Activated B cell treated with CpG ODN at 0.5 μM for 24 hours (primary cell): ENCODE measurements at regions not wholly inside any gene's neighbourhood (a gene's known extent, or its start where the extent isn't known, plus 50 kb on each side); places are given as distances from the start of the nearest gene placed in this dataset.

Source experiments
- ATAC-seq: fragments of 200-7000 bp; cut with Tn5 transposase; one replicate; pipeline ENCODE4 v1.10.0; 2021; ENCODE audit warnings: low read depth, mild to moderate bottlenecking, moderate library complexity
- CTCF ChIA-PET: fragments of 350-600 bp; sonication (Branson Sonifier 250); formaldehyde crosslinking; loops from one replicate; lab custom pipeline; 2021; ENCODE audit warnings: antibody characterized with exemption; lab: Charles Lee
- POLR2A ChIA-PET: fragments of 350-600 bp; sonication (Branson Sonifier 250); formaldehyde crosslinking; loops from one replicate; lab custom pipeline; 2021; ENCODE audit warnings: antibody characterized with exemption; lab: Charles Lee
- DNase-seq: peaks from one replicate; pipeline ENCODE4 v3.0.0; 2022
- H3K27ac Mint-ChIP-seq: one replicate; pipeline ENCODE4 v1.8.0; 2020; ENCODE audit warnings: mixed read lengths
- H3K27me3 Mint-ChIP-seq: one replicate; pipeline ENCODE4 v1.8.0; 2021; ENCODE audit warnings: mixed read lengths
- H3K36me3 Mint-ChIP-seq: one replicate; pipeline ENCODE4 v1.8.0; 2021; ENCODE audit warnings: low read depth, mixed read lengths
- H3K4me1 Mint-ChIP-seq: one replicate; pipeline ENCODE4 v1.8.0; 2021; ENCODE audit warnings: mixed read lengths
- H3K4me3 Mint-ChIP-seq: one replicate; pipeline ENCODE4 v1.8.0; 2020; ENCODE audit warnings: mild to moderate bottlenecking, mixed read lengths
- H3K9me3 Mint-ChIP-seq: one replicate; pipeline ENCODE4 v1.8.0; 2020; ENCODE audit warnings: mixed read lengths
- intact Hi-C: fragments of 100-400 bp; cut with micrococcal nuclease; formaldehyde crosslinking; loops from one replicate; pipeline ENCODE4 v1.15.1; 2024
- TF ChIP-seq, protein P1 (sequence below): fragments of 200-600 bp; IDR thresholded peaks from one replicate; pipeline ENCODE4 v1.8.0; 2022; ENCODE audit warnings: antibody characterized with exemption, mild to moderate bottlenecking

DNA sequence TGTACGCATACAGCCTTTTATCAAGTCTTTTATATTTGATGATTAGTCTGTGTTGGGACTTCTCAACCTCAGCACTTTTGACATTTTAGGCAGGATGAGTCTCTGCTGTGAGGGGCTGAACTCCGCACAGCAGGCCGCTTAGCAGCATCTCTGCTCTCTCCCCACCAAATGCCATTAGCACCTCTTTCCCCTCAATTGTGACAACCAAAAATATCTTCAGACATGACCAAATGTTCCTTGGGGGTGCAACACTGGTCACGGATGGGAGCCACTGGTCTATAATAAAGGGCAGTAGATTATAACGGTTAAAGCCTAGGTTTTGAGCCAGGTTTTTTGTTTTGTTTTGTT is 109.7 kb upstream of the LRIG1 start:
- intact Hi-C loops, result no loop called here
- CTCF ChIA-PET, result no interaction called here
- Mint-ChIP-seq H3K9me3 (peaks cover 1% of the 10 kb centered on the region), H3K27ac (no peak overlapping the region), H3K4me3 (no peak overlapping the region), H3K27me3 (peaks cover 31% of the 10 kb centered on the region), H3K4me1 (no peaks in the 10 kb centered on the region), H3K36me3 (no peaks in the 10 kb centered on the region)
- TF ChIP-seq, protein P1, sequence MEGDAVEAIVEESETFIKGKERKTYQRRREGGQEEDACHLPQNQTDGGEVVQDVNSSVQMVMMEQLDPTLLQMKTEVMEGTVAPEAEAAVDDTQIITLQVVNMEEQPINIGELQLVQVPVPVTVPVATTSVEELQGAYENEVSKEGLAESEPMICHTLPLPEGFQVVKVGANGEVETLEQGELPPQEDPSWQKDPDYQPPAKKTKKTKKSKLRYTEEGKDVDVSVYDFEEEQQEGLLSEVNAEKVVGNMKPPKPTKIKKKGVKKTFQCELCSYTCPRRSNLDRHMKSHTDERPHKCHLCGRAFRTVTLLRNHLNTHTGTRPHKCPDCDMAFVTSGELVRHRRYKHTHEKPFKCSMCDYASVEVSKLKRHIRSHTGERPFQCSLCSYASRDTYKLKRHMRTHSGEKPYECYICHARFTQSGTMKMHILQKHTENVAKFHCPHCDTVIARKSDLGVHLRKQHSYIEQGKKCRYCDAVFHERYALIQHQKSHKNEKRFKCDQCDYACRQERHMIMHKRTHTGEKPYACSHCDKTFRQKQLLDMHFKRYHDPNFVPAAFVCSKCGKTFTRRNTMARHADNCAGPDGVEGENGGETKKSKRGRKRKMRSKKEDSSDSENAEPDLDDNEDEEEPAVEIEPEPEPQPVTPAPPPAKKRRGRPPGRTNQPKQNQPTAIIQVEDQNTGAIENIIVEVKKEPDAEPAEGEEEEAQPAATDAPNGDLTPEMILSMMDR, result no peak
- ATAC-seq, result no peak
- DNase-seq, result no peak
- POLR2A ChIA-PET, result no interaction called here

DNA sequence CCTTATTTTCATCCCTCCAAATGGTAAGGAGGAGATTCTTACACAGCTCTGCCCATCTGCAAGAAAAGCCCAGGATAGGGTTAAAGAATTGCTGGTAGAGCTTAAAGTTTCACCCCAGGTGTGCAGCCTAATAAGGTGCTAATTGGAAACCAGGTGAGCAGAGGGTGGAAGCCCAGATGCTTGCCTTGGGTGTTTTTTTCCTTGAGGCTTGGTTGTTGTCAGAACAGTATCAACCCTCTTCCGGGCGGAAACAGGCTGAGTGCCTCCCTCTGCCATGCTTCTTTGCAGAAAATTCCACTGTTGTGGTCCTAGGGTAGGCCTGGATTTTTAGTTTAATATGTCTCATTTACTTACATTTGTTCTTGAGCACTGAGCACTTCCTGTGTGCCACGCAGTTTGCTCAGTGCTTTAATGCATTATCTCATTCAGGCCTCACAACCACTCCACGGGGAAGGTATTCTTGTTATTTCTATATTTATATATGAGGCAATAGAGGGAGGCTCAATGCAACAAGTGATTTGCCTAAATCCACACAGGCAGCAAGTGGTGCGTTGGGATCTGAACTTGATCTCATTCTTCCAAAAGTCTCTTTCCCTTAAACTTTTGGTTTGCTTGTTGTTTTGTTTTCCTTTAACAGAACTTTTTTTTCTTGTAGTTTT is 115.0 kb upstream of the LRIG1 start:
- no peak for ATAC-seq
- no peak for DNase-seq
- Mint-ChIP-seq H3K9me3 (no peaks in the 10 kb centered on the region), H3K4me3 (no peak overlapping the region), H3K36me3 (no peaks in the 10 kb centered on the region), H3K27ac (no peak overlapping the region), H3K27me3 (peaks cover 9% of the 10 kb centered on the region), H3K4me1 (no peaks in the 10 kb centered on the region)
- TF ChIP-seq, protein P1, result no peak
- CTCF ChIA-PET, result no interaction called here
- POLR2A ChIA-PET, result no interaction called here
- intact Hi-C loops, result no loop called here

DNA sequence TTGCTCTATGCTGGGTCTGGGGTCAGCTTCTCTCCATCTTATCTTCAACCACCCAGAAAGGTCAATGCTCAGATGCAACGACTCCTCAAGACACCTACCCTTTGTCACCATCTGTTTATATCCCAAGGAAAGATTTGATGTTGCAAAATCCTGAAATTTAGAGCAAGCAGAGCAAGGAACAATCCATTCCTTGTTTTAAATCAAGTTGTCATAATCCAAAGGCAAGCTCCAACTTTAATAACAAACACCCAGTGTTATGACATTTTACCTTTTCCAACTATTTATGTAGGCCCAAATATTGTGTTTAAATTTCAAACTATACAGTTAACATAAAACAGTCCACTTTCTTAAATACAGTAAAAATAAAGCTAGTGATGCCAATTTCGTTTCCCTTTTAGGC is 116.5 kb upstream of the LRIG1 start:
- CTCF ChIA-PET, result no interaction called here
- TF ChIP-seq, protein P1, result no peak
- intact Hi-C loops, result no loop called here

DNA sequence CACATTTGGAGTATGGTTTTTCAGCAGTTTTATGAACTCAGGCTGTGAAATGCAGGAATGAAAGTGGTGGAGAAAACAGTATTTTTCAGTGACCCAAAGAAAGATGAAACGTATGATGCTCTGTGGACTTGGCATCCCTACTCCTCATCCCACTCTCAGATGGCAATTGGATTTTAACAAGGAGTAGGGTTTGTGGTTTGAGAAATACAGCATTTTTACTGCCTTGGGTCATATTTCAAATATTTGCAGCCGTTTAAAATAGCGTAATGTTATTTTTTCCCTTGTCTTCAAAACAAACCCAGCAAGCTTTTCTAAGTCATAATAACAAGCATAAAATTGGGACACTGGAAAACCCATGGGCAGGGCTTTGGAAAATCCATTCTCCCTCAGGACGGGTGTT is 117.2 kb upstream of the LRIG1 start:
- TF ChIP-seq, protein P1, result no peak
- Mint-ChIP-seq H3K4me3 (no peak overlapping the region), H3K27me3 (peaks cover 1% of the 10 kb centered on the region), H3K36me3 (no peaks in the 10 kb centered on the region), H3K9me3 (no peaks in the 10 kb centered on the region), H3K4me1 (no peaks in the 10 kb centered on the region), H3K27ac (no peak overlapping the region)
- intact Hi-C loops, result no loop called here
- CTCF ChIA-PET, result no interaction called here
- no peak for ATAC-seq
- no peak for DNase-seq
- POLR2A ChIA-PET, result no interaction called here

More for the DNA sequence above, 116.5 kb upstream of the LRIG1 start:
- DNase-seq (no peak), ATAC-seq (no peak)
- H3K27ac Mint-ChIP-seq, result no peak overlapping the region
- no peaks in the 10 kb centered on the region for H3K36me3 Mint-ChIP-seq
- no peaks in the 10 kb centered on the region for H3K9me3 Mint-ChIP-seq
- POLR2A ChIA-PET, result interaction anchor here (0.6 kb wide), 1 partner anchor 308 kb away, joined by 3 read pairs; no protein-coding TSS in a partner anchor
- peaks cover 1% of the 10 kb centered on the region for H3K27me3 Mint-ChIP-seq
- H3K4me3 Mint-ChIP-seq, result no peak overlapping the region
- H3K4me1 Mint-ChIP-seq, result no peaks in the 10 kb centered on the region

- Mint-ChIP-seq H3K4me3 (no peak overlapping the region), H3K9me3 (no peaks in the 10 kb centered on the region), H3K27ac (no peak overlapping the region), H3K36me3 (no peaks in the 10 kb centered on the region), H3K4me1 (no peaks in the 10 kb centered on the region), H3K27me3 (no peaks in the 10 kb centered on the region)
- no peak for ATAC-seq
- TF ChIP-seq, protein P1, result no peak
- ChIA-PET CTCF (no interaction called here), POLR2A (no interaction called here)
- no peak for DNase-seq
- intact Hi-C loops, result no loop called here
Observed at GRCh38 chr3:66620296-66620695, 119.5 kb upstream of the LRIG1 start.
